ENCODE measurements at regions not wholly inside any gene's neighbourhood (a gene's known extent, or its start where the extent isn't known, plus 50 kb on each side); places are given as distances from the start of the nearest gene placed in this dataset.

- no peak for DNase-seq
These were observed 99.9 kb upstream of the ZNF516 start for GRCh38 chr18:76594966-76595365.

- DNase-seq: no peak
These were observed 98.8 kb upstream of the ZNF516 start for GRCh38 chr18:76593843-76594242.

- no peak for DNase-seq
These were observed 97.9 kb upstream of the ZNF516 start for GRCh38 chr18:76592981-76593381.

GRCh38 chr18:76592096-76592495 is 97.1 kb upstream of the ZNF516 start:
- no peak for DNase-seq

GRCh38 chr18:76589866-76590265 is 94.8 kb upstream of the ZNF516 start:
- no peak for DNase-seq

GRCh38 chr18:76589316-76589715 is 94.3 kb upstream of the ZNF516 start:
- no peak for DNase-seq

GRCh38 chr18:76588601-76589226 is 93.7 kb upstream of the ZNF516 start:
- DNase-seq: no peak

- DNase-seq: no peak
These were observed 92.8 kb upstream of the ZNF516 start for GRCh38 chr18:76587879-76588271.

GRCh38 chr18:76587147-76587878 is 92.3 kb upstream of the ZNF516 start:
- no peak for DNase-seq

GRCh38 chr18:76584414-76585310 is 89.6 kb upstream of the ZNF516 start:
- no peak for DNase-seq

- no peak for DNase-seq
These were observed 86.2 kb upstream of the ZNF516 start for GRCh38 chr18:76581261-76581660.

GRCh38 chr18:76580288-76580962 is 85.4 kb upstream of the ZNF516 start:
- DNase-seq: no peak

GRCh38 chr18:76579301-76579695 is 84.3 kb upstream of the ZNF516 start:
- no peak for DNase-seq

- DNase-seq: no peak
These were observed 83.7 kb upstream of the ZNF516 start for GRCh38 chr18:76578571-76579300.

GRCh38 chr18:76573325-76574025 is 78.4 kb upstream of the ZNF516 start:
- no peak for DNase-seq

- no peak for DNase-seq
These were observed 77.6 kb upstream of the ZNF516 start for GRCh38 chr18:76572518-76573247.

GRCh38 chr18:76571689-76572088 is 76.6 kb upstream of the ZNF516 start:
- DNase-seq: no peak

GRCh38 chr18:76570856-76571255 is 75.8 kb upstream of the ZNF516 start:
- no peak for DNase-seq

GRCh38 chr18:76569644-76570419 is 74.8 kb upstream of the ZNF516 start:
- no peak for DNase-seq

GRCh38 chr18:76568731-76569130 is 73.7 kb upstream of the ZNF516 start:
- no peak for DNase-seq
